IMR-90 (cell line): ENCODE measurements at regions not wholly inside any gene's neighbourhood (a gene's known extent, or its start where the extent isn't known, plus 50 kb on each side); places are given as distances from the start of the nearest gene placed in this dataset.

Experiments used
- CEBPB ChIP-seq: IDR thresholded peaks from 2 replicates; pipeline ENCODE4 v1.6.1; 2012; ENCODE audit warnings: low read depth, low read length, improper control_type of control experiment
- MAFK ChIP-seq: IDR thresholded peaks from 2 replicates; pipeline ENCODE4 v1.6.1; 2012; ENCODE audit warnings: low read depth, low read length, improper control_type of control experiment
- MXI1 ChIP-seq: IDR thresholded peaks from 2 replicates; pipeline ENCODE4 v1.6.1; 2012; ENCODE audit warnings: low read depth, mild to moderate bottlenecking, low read length, moderate library complexity, borderline replicate concordance
- POLR2A ChIP-seq: IDR thresholded peaks from 2 replicates; pipeline ENCODE4 v1.6.1; 2012; ENCODE audit warnings: mild to moderate bottlenecking, low read depth, low read length
- TF ChIP-seq, protein P1 (sequence below): conservative IDR thresholded peaks from 2 replicates; pipeline ENCODE4 v1.5.1; 2012; ENCODE audit warnings: mild to moderate bottlenecking, low read depth, low read length, improper control_type of control experiment

DNA sequence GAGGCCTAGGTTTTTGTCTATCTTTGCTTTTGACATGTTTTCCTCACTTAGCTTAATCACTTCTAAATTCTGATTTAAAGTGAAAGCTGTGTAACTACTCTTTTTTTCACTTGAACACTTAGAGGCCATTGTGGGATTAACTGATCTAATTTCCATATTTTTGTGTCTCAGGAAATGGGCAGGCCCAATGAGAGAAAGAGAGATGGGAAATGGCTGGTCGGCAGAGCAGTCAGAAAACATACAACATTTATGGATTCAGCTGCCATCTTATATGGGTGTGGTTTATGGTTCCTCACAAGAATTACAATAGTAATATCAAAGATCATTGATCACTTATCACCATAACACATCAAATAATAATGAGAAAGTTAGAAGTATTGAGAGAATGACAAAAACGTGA lies 320.8 kb downstream of the PTPRC start:
- TF ChIP-seq, protein P1, sequence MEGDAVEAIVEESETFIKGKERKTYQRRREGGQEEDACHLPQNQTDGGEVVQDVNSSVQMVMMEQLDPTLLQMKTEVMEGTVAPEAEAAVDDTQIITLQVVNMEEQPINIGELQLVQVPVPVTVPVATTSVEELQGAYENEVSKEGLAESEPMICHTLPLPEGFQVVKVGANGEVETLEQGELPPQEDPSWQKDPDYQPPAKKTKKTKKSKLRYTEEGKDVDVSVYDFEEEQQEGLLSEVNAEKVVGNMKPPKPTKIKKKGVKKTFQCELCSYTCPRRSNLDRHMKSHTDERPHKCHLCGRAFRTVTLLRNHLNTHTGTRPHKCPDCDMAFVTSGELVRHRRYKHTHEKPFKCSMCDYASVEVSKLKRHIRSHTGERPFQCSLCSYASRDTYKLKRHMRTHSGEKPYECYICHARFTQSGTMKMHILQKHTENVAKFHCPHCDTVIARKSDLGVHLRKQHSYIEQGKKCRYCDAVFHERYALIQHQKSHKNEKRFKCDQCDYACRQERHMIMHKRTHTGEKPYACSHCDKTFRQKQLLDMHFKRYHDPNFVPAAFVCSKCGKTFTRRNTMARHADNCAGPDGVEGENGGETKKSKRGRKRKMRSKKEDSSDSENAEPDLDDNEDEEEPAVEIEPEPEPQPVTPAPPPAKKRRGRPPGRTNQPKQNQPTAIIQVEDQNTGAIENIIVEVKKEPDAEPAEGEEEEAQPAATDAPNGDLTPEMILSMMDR: no peak
- TF ChIP-seq POLR2A: no peak
- TF ChIP-seq MAFK: no peak
- TF ChIP-seq CEBPB: no peak
- no peak for TF ChIP-seq MXI1
